B cell (primary cell): ENCODE measurements at regions not wholly inside any gene's neighbourhood (a gene's known extent, or its start where the extent isn't known, plus 50 kb on each side); places are given as distances from the start of the nearest gene placed in this dataset.

Source experiments
- ATAC-seq: fragments of 200-7000 bp; cut with Tn5 transposase; one replicate; pipeline ENCODE4 v1.10.0; 2021; ENCODE audit warnings: low read depth, mild to moderate bottlenecking, moderate number of reproducible peaks, moderate library complexity
- CTCF ChIA-PET: fragments of 350-600 bp; sonication (Branson Sonifier 250); formaldehyde crosslinking; loops from one replicate; lab custom pipeline; 2021; ENCODE audit warnings: antibody characterized with exemption, inconsistent platforms; lab: Charles Lee
- POLR2A ChIA-PET: fragments of 350-600 bp; sonication (Branson Sonifier 250); formaldehyde crosslinking; loops from one replicate; lab custom pipeline; 2021; ENCODE audit warnings: antibody characterized with exemption; lab: Charles Lee
- DNase-seq: peaks from one replicate; pipeline ENCODE4 v3.0.0; 2013
- H2AFZ ChIP-seq: 2 replicates; pipeline ENCODE4 v1.6.1; 2012; ENCODE audit warnings: mild to moderate bottlenecking, low read depth, low read length; ENCODE audit not compliant: insufficient read depth, poor library complexity, severe bottlenecking
- H3K27ac ChIP-seq, 2 donors: 1 replicate in 1 of 2; 2 replicates in 1 of 2; pipeline ENCODE4 v1.5.1; 2012 to 2013; ENCODE audit warnings: low read length in 2 of 2, mild to moderate bottlenecking in 2 of 2, moderate library complexity in 1 of 2
- H3K27me3 ChIP-seq, 4 experiments: fragments of 200-600 bp in 1 of 4; sonication (generic) in 1 of 4; replicated peaks in 1 of 4; 1 replicate in 2 of 4; 2 replicates in 2 of 4; pipeline versions ENCODE4 v1.6.1 to v1.7.0; 2013 to 2016; ENCODE audit warnings: low read length in 3 of 4, mild to moderate bottlenecking in 2 of 4, mixed read lengths in 1 of 4, moderate library complexity in 1 of 4; ENCODE audit not compliant: insufficient read depth in 4 of 4, control insufficient read depth in 3 of 4; ENCODE audit errors: control extremely low read depth in 1 of 4
- H3K36me3 ChIP-seq, 2 experiments: replicated peaks in 1 of 2; 1 replicate in 1 of 2; 2 replicates in 1 of 2; pipeline versions ENCODE4 v1.6.1 to v1.7.1; 2013; ENCODE audit warnings: low read length in 1 of 2; ENCODE audit not compliant: insufficient read depth in 2 of 2, control insufficient read depth in 1 of 2; ENCODE audit errors: control extremely low read depth in 1 of 2, extremely low read depth in 1 of 2
- H3K4me1 ChIP-seq, 2 donors: fragments of 200-600 bp in 1 of 2; sonication (generic) in 1 of 2; 1 replicate in 1 of 2; 2 replicates in 1 of 2; pipeline versions ENCODE4 v1.5.1 to v1.6.1; 2013 to 2017; ENCODE audit warnings: low read length in 2 of 2; ENCODE audit not compliant: control insufficient read depth in 2 of 2, insufficient read depth in 2 of 2
- H3K4me2 ChIP-seq: replicated peaks from 2 replicates; pipeline ENCODE3; 2012; ENCODE audit warnings: mild to moderate bottlenecking, low read depth, low read length; ENCODE audit not compliant: poor library complexity, severe bottlenecking
- H3K4me3 ChIP-seq, 5 experiments: fragments of 200-600 bp in 1 of 5; sonication (generic) in 1 of 5; 1 replicate in 3 of 5; 2 replicates in 2 of 5; pipeline versions ENCODE4 v1.5.1 to v1.7.0; 2011 to 2016; ENCODE audit warnings: low read length in 4 of 5, mild to moderate bottlenecking in 4 of 5, low read depth in 2 of 5, control low read depth in 1 of 5, moderate library complexity in 1 of 5; ENCODE audit not compliant: insufficient read depth in 1 of 5; ENCODE audit errors: control extremely low read depth in 1 of 5, extremely low read depth in 1 of 5
- H3K79me2 ChIP-seq: fragments of 200-600 bp; sonication (generic); one replicate; pipeline ENCODE4 v1.6.0; 2016; ENCODE audit warnings: low read length; ENCODE audit not compliant: control insufficient read depth, insufficient read depth
- H3K9ac ChIP-seq: fragments of 200-600 bp; sonication (generic); 2 replicates; pipeline ENCODE4 v1.6.1; 2017; ENCODE audit warnings: mild to moderate bottlenecking, low read length, moderate library complexity
- H3K9me3 ChIP-seq, 3 donors: one replicate each; pipeline versions ENCODE4 v1.6.1 to v1.7.1; 2013; ENCODE audit warnings: low read length in 2 of 3; ENCODE audit not compliant: control insufficient read depth in 2 of 3, insufficient read depth in 1 of 3; ENCODE audit errors: control extremely low read depth in 1 of 3
- H4K20me1 ChIP-seq: 2 replicates; pipeline ENCODE4 v1.6.0; 2012; ENCODE audit warnings: mild to moderate bottlenecking, low read length; ENCODE audit not compliant: insufficient read depth, control insufficient read depth, poor library complexity, severe bottlenecking
- H3K27ac Mint-ChIP-seq: one replicate; pipeline ENCODE4 v1.8.0; 2021; ENCODE audit warnings: mixed read lengths
- H3K27me3 Mint-ChIP-seq: one replicate; pipeline ENCODE4 v1.8.0; 2021; ENCODE audit warnings: mixed read lengths
- H3K4me1 Mint-ChIP-seq: one replicate; pipeline ENCODE4 v1.8.0; 2021; ENCODE audit warnings: mixed read lengths
- H3K4me3 Mint-ChIP-seq: one replicate; pipeline ENCODE4 v1.8.0; 2021; ENCODE audit warnings: mixed read lengths
- H3K9me3 Mint-ChIP-seq: one replicate; pipeline ENCODE4 v1.8.0; 2022; ENCODE audit warnings: mixed read lengths; ENCODE audit not compliant: insufficient read depth
- CTCF ChIP-seq: fragments of 200-600 bp; IDR thresholded peaks from one replicate; pipeline ENCODE4 v1.8.0; 2022; ENCODE audit warnings: antibody characterized with exemption, mild to moderate bottlenecking
- EZH2 ChIP-seq: IDR thresholded peaks from 2 replicates; pipeline ENCODE4 v1.6.1; 2012; ENCODE audit warnings: borderline replicate concordance, low read depth, mild to moderate bottlenecking, moderate library complexity, low read length; ENCODE audit not compliant: insufficient read depth, poor library complexity, severe bottlenecking
- WGBS: methylation state at CpG from one replicate; pipeline ENCODE4 v1.1.5; 2013; ENCODE audit warnings: missing lambda C conversion rate; ENCODE audit not compliant: insufficient coverage; 5-methylcytosine and 5-hydroxymethylcytosine counted together
- intact Hi-C: fragments of 100-400 bp; cut with micrococcal nuclease; formaldehyde crosslinking; loops from one replicate; pipeline ENCODE4 v1.10.0; 2022

- intact Hi-C loops = no loop called here
- H3K27me3 ChIP-seq = no peaks in the 10 kb centered on the region
- no peak overlapping the region for H3K4me3 ChIP-seq
- Mint-ChIP-seq H3K27ac (no peak overlapping the region), H3K9me3 (peaks cover 2% of the 10 kb centered on the region), H3K27me3 (no peaks in the 10 kb centered on the region), H3K4me1 (no peaks in the 10 kb centered on the region), H3K4me3 (no peak overlapping the region)
- no peaks in the 10 kb centered on the region for H3K9me3 ChIP-seq
- DNase-seq = no peak
- WGBS = no CpG with 5 or more reads among the region's 3 CpGs
- ATAC-seq = no peak
- POLR2A ChIA-PET = no interaction called here
- no peaks in the 10 kb centered on the region for H4K20me1 ChIP-seq
- H3K4me2 ChIP-seq = no peak overlapping the region
- CTCF ChIA-PET = no interaction called here
- H3K79me2 ChIP-seq = no peaks in the 10 kb centered on the region
- H3K27ac ChIP-seq = no peak overlapping the region
- TF ChIP-seq CTCF = no peak
- no peak for TF ChIP-seq EZH2
- H3K36me3 ChIP-seq = no peaks in the 10 kb centered on the region
- no peak overlapping the region for H2AFZ ChIP-seq
- H3K4me1 ChIP-seq = no peaks in the 10 kb centered on the region
- no peak overlapping the region for H3K9ac ChIP-seq
These were observed 1259.0 kb upstream of the C9orf72 start for GRCh38 chr9:28832168-28832770.

GRCh38 chr9:28834156-28834555 lies 1260.9 kb upstream of the C9orf72 start:
- Histone ChIP-seq H4K20me1 (no peaks in the 10 kb centered on the region), H3K4me1 (no peaks in the 10 kb centered on the region), H3K4me2 (no peak overlapping the region), H3K36me3 (no peaks in the 10 kb centered on the region), H3K4me3 (no peak overlapping the region), H3K27me3 (no peaks in the 10 kb centered on the region), H3K9me3 (peaks cover 0 to 6% (median 0%) of the 10 kb centered on the region in 3 donors), H3K79me2 (no peaks in the 10 kb centered on the region), H2AFZ (no peak overlapping the region), H3K9ac (no peak overlapping the region), H3K27ac (no peak overlapping the region)
- H3K4me3 Mint-ChIP-seq = no peak overlapping the region
- intact Hi-C loops = no loop called here
- ATAC-seq (no peak), DNase-seq (no peak)
- no peak for TF ChIP-seq CTCF
- TF ChIP-seq EZH2 = no peak
- no peak overlapping the region for H3K27ac Mint-ChIP-seq
- no CpG with 5 or more reads among the region's 1 CpG for WGBS
- no peaks in the 10 kb centered on the region for H3K27me3 Mint-ChIP-seq
- H3K4me1 Mint-ChIP-seq = no peaks in the 10 kb centered on the region
- ChIA-PET POLR2A (no interaction called here), CTCF (no interaction called here)
- peaks cover 2% of the 10 kb centered on the region for H3K9me3 Mint-ChIP-seq
